ENCODE measurements at regions not wholly inside any gene's neighbourhood (a gene's known extent, or its start where the extent isn't known, plus 50 kb on each side); places are given as distances from the start of the nearest gene placed in this dataset.

DNA sequence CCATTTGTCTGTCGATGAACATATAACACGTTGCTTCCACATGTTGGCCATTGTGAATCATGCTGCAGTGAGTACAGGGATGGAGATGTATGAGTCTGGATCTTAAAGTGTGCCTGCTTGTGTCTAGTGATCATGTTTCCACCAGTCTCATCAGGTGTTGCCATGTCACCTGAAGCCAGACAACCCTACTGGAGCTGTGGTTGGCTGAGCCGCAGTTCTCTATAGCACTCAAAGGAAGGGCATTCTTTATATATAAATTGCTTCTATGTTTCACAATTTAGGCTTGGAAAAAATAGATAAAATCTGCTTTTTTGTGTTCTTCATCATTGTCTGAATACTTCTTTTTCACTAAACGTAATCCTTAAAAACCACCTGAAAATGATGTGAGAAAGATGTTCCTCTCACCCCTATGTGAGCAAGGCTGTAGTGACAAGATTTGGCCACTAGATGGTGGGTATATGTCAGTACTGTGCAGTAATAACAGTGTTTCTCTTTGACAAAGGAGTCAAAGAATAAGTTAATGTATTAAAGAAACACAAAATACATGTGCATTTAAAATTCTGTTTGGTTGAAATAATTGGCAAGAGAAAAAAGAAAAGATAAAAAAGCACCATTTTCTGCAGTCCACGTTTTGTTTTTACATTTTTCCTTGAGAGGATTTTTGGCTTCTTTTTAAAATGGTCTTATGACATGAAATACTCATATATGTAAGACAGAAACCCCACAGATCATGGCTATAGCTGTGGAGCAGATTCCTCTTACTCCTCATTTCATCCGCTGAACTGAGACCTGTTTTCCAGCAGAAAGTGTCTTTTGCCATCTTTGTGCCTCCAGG, 394.5 kb upstream of the DPPA4 start:
- TF ChIP-seq, protein P1, sequence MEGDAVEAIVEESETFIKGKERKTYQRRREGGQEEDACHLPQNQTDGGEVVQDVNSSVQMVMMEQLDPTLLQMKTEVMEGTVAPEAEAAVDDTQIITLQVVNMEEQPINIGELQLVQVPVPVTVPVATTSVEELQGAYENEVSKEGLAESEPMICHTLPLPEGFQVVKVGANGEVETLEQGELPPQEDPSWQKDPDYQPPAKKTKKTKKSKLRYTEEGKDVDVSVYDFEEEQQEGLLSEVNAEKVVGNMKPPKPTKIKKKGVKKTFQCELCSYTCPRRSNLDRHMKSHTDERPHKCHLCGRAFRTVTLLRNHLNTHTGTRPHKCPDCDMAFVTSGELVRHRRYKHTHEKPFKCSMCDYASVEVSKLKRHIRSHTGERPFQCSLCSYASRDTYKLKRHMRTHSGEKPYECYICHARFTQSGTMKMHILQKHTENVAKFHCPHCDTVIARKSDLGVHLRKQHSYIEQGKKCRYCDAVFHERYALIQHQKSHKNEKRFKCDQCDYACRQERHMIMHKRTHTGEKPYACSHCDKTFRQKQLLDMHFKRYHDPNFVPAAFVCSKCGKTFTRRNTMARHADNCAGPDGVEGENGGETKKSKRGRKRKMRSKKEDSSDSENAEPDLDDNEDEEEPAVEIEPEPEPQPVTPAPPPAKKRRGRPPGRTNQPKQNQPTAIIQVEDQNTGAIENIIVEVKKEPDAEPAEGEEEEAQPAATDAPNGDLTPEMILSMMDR (IDR thresholded peaks at IDR 0.05) = peak; percentile 64 to 85 (median 82)
- no peak for TF ChIP-seq POLR2A (IDR thresholded peaks at IDR 0.05)

Data from prostate gland (tissue), 2 donors.